ENCODE measurements at regions not wholly inside any gene's neighbourhood (a gene's known extent, or its start where the extent isn't known, plus 50 kb on each side); places are given as distances from the start of the nearest gene placed in this dataset.

DNA sequence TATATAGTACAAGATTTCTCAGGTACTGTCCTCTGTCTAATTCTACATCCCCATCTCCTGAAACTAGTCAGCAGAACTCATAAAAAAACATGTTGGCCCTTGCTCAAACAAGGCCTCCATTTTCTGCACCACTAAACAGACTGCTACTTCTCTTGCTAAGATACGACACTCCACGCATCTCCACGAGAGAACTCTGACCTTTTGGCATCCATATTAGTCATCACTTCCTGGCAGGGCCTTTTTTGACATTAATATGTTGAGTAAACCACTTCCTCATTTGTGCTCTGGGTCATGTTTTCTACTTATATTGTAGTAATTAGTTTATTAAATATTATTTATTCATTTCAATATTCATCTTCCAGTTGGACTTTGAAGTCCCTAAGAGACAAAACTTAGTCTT, 65.6 kb downstream of the DCAF8L1 start:
- TF ChIP-seq, protein P1, sequence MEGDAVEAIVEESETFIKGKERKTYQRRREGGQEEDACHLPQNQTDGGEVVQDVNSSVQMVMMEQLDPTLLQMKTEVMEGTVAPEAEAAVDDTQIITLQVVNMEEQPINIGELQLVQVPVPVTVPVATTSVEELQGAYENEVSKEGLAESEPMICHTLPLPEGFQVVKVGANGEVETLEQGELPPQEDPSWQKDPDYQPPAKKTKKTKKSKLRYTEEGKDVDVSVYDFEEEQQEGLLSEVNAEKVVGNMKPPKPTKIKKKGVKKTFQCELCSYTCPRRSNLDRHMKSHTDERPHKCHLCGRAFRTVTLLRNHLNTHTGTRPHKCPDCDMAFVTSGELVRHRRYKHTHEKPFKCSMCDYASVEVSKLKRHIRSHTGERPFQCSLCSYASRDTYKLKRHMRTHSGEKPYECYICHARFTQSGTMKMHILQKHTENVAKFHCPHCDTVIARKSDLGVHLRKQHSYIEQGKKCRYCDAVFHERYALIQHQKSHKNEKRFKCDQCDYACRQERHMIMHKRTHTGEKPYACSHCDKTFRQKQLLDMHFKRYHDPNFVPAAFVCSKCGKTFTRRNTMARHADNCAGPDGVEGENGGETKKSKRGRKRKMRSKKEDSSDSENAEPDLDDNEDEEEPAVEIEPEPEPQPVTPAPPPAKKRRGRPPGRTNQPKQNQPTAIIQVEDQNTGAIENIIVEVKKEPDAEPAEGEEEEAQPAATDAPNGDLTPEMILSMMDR (IDR thresholded peaks at IDR 0.05), result no peak
- TF ChIP-seq, protein P2, sequence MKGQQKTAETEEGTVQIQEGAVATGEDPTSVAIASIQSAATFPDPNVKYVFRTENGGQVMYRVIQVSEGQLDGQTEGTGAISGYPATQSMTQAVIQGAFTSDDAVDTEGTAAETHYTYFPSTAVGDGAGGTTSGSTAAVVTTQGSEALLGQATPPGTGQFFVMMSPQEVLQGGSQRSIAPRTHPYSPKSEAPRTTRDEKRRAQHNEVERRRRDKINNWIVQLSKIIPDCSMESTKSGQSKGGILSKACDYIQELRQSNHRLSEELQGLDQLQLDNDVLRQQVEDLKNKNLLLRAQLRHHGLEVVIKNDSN (IDR thresholded peaks at IDR 0.05; ENCODE audit: borderline replicate concordance, low read depth), result no peak
- TF ChIP-seq JUND (IDR thresholded peaks at IDR 0.05) (no peak), RAD21 (IDR thresholded peaks at IDR 0.05; ENCODE audit: low read length) (no peak)
